ENCODE measurements at regions not wholly inside any gene's neighbourhood (a gene's known extent, or its start where the extent isn't known, plus 50 kb on each side); places are given as distances from the start of the nearest gene placed in this dataset.
"Not testable (repeated sequence)": the region's sequence is repeated elsewhere in the genome, so short reads cannot be mapped to it uniquely, and the experiment has no call there.

- peak; percentile 83 for DNase-seq
Observed at GRCh38 chr9:33623658-33624586, 99.9 kb downstream of the ANKRD18B start.

- DNase-seq: not testable (repeated sequence)
Observed at GRCh38 chr9:33628318-33628717, 104.3 kb downstream of the ANKRD18B start.

- no peak for DNase-seq
Observed at GRCh38 chr9:33628865-33629410, 104.9 kb downstream of the ANKRD18B start.

GRCh38 chr9:33633636-33634035 lies 109.6 kb downstream of the ANKRD18B start:
- DNase-seq: no peak

DNA sequence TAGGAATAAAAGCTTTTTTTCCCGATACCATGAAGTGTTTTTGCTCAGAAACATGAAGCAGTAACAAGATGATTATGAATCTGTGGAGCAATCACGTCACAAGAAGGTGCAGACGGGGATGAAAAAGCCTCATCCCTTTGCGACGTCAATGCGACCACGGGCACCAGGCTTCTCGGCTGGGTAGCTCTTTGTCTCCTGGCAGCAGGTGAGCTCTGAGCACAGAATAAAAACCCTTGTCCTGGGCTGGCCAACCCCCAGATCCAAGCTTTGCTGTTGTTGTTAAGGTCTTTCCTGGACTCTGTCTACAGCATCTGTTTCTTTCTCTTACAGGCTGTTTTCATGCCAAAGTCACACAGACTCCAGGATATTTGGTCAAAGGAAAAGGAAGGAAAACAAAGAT lies 113.8 kb downstream of the ANKRD18B start:
- DNase-seq: no peak

GRCh38 chr9:33638391-33638915 lies 114.4 kb downstream of the ANKRD18B start:
- DNase-seq: no peak

DNA sequence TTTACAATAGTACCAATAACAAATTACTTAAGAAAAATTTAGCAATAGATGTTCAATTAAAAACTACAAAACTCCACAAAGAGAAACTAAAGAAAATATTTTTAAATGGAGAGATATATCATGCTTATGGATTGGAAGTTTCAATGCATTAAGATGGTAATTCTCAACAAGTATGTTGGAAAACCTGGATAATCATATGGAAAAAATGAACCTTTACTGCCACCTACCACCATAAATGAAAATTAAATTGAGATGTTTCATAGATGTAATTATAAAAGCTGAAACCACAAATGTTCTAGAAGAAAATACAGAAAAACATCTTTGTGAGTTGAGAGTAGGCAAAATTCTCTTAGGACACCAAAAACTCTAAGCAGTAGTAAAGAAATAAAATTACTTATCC lies 121.7 kb downstream of the ANKRD18B start:
- no peak for DNase-seq

- no peak for DNase-seq
Observed at GRCh38 chr9:33649463-33649862, 125.4 kb downstream of the ANKRD18B start.

DNA sequence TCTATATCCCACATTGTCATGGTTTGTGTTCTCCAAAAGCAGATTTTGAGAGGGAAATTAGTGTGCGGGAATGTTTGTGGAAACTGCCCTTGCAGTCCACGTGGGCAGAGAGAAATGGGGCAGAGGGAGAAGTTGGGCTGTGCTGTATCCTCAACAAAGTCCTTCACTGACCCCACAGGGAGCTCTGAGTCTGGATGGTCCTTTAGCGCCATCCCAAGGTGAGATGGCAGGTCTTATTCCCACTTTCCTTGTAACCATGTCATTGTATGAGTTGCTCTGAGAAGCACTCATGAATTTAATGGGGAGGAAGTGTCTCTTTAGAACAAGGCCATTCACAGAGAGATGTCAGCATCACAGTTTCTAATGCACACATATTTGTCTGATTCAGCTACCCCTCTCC lies 127.1 kb downstream of the ANKRD18B start:
- DNase-seq: no peak

GRCh38 chr9:33659921-33660320 lies 135.4 kb upstream of the PRSS3 start:
- DNase-seq: no peak

DNA sequence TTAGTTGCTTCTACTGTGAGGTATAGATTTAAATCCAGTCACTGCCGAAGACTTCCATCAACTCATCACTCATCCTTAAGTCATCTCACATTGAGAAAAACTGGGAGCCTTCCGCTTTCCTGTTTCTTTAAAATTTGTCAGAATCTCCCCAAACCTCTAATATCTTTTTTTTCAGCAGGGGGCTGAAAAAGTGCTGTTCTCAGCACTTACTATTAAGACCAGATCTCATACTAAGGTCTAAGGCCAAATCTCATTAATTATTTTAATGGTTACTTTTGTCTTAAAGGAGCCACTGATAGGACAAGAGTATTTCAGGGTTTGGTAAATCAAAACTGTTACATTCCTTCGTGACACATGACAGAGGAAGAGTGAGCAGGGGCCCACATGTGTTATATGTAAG lies 134.6 kb upstream of the PRSS3 start:
- DNase-seq: no peak

DNA sequence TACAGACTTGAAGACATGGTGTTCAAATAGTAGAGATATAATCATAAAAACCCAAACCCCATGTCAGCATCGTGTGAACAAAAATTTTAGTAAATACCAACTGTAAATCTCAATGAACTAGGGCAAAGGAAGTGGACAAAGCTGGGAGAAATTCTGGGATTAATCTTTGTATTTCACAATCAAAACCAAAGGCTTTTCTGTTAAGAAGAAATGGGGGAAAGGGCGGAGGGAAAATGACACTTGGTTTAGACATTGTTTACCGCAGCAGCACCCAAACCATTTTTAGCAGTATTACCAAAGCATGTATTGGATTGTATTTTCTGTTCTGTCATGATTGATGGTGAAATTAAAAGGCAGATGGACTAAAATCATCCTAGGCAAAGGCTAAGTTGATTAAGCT lies 134.2 kb upstream of the PRSS3 start:
- DNase-seq: no peak

DNA sequence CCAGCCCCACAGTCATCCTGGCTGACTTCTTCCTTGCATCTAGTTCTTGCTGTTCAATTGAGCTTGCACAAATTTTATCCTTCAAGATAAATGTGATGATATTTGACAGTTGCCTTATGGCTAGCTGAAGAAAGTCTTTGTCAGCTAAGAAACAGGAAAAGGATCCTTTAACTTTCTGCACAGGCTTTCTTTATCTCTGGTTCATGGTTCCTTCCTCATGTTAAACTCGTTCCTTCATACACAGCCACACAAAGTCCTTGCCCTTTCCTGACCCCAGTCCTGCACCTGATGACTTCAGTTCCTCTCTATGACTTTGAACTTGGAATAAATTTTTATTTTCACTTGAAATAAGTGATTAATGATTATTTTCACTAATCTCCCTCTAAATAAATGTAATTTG lies 132.5 kb upstream of the PRSS3 start:
- no peak for DNase-seq

DNA sequence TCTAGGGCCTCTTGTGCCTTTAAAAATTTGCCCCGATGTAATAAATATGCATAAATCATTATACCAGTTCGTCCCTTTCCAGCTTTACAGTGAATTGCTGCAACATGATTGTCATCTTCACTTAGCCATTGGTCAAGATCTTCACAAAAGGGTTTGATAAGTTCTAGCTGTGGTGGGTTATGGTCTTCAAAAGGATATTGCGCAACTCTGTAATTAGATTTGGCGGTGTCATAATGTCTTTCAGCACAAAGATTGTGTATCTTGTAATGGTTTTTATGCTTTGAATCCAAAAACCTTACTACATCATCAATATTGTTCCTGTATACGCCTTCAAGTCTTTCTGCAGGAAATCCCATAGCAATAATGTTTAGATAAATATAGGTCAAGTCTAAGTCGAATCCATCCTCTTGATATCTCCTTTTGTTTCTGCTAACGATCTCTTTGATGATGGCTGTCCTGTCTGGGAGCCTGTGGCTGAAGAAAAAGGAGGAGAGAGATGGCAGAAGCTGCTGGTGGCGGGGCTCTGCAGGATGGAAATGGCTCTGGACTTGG lies 119.1 kb upstream of the PRSS3 start:
- DNase-seq: not testable (repeated sequence)

DNA sequence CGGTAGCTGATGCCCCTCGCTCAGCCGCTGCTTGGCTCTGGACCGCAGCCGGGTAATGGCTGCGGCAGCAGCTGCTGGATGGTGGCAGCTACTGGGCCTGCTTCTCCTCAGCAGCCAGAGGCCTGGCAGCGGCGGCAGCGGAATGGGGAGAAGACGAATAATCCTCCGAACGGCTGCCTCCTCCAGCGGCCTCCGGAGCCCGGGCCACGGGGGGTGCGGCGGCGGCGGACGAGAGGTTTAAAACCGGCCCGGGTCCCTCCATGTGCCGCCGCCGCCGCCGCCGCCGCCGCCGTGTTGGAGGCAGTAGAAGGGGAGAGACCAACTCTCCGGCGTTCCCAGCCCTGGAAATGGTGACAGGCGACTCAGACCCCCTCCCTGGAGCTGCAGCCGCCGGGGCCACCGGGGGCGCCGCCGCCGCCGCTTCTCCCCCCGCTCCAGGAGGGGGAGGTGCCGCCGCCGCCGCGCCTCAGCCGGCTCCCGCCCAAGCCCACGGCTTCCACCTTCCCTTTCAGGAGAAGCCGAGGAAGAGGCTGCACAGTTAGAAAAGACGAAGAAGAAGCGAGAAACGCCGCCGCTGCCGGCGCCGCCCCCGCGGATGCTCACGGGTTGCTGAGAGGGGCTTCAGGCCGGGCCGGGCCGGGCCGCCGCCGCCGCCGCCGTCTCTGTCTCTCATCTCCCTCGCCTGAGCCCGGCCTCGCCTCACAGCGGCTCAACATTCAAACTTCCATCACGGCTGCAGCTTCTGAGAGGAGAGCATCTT lies 118.4 kb upstream of the PRSS3 start:
- no peak for DNase-seq

DNA sequence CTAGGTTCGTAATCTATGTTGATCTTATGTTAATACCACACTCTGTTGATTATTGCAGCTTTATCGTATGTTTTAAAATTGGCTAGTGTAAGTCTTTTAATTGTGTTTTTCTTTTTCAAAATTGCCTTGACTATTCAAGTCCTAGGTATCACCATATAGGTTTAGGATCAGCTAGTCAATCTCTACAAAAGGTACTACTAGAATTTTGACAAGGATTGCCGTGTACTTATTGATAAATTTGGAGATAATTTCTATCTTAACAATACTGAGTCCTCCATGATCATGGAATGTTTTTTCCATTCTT lies 117.9 kb upstream of the PRSS3 start:
- no peak for DNase-seq

DNA sequence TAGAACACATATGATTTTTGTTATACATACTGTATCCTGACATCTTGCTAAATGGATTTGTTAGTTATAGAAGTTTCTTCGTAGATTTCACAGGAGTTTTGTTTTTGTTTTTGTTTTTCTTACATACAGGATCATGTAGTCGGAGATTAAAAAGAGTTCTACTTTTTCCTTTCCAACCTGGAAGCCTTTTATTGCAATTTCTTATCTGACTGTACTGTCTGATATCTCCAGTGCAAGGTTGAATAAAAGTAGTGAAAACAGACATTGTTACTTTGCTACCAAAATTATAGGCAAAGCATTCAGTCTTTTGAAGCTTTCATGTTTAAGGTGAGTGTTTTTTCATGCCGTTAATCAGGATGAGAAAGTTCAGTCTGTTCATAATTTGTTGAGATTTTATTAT lies 117.4 kb upstream of the PRSS3 start:
- no peak for DNase-seq

DNA sequence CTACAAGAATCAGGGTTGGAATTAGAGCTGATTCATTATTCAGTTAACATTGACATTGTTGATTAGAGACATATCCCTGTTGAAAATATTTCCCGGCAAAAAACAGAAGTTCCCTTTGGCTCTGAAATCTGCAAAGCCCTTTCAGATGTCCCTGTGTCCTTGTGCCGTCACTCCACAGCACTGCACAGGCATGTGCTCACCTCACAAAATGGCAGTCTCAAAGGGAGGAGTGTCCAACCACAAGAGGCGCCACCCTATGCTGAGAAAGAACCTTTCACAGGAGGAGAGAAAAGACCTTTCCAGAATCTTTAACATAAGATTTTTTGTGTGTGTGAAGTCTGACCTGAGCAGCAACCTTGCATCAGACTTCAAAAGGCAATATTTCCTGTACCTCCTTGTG lies 112.8 kb upstream of the PRSS3 start:
- DNase-seq: no peak

GRCh38 chr9:33684831-33685230 lies 110.5 kb upstream of the PRSS3 start:
- no peak for DNase-seq

DNA sequence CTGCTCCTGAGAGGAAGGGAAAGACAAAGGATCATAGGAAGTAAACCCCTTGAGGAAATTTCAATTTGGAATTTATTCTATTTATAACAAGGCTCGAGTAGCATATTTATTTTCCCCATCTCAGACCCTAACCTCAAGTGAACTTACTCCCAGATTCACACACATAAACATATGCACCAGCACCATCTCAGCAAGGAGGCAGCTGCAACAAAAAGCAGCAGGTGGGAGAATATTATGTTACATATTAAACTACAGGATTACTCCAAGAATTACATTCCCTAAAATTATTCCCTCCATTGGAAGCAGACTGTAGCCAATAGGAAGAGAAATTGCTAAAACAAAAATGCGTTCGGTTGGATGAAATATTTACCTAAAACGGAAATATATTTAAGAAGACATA lies 108.4 kb upstream of the PRSS3 start:
- DNase-seq: no peak

- no peak for DNase-seq
Observed at GRCh38 chr9:33687779-33688178, 107.6 kb upstream of the PRSS3 start.

GRCh38 chr9:33690143-33690933 lies 105.0 kb upstream of the PRSS3 start:
- no peak for DNase-seq

DNA sequence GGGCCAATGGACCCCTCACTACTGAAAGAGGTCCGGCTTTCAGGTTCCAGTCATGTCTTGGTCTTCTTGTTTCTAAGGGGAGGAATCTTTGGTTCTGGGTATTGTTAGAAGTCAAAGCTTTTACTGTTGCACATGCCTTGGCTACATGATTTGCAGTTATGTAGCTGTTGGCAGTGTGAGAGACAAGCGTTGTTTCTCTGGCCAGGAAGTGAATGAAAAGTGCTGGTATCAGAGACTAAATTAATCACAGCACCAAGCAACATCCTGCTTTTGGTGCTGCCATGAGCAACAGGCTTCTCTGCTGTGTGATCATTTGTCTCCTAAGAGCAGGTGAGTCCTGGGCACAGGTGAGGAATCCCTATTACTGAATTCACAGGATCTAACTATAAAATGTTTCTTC lies 100.1 kb upstream of the PRSS3 start:
- no peak for DNase-seq

All from activated CD4-positive, alpha-beta T cell treated with anti-CD3 and anti-CD28 coated beads, Interleukin-2, amount 50 U/mL, for 16 hours (primary cell).